HG03060 (cell line): ENCODE measurements at regions not wholly inside any gene's neighbourhood (a gene's known extent, or its start where the extent isn't known, plus 50 kb on each side); places are given as distances from the start of the nearest gene placed in this dataset.
"Not testable (repeated sequence)": the region's sequence is repeated elsewhere in the genome, so short reads cannot be mapped to it uniquely, and the experiment has no call there.

Source experiments
- ATAC-seq: cut with Tn5 transposase; IDR thresholded peaks from one replicate; pipeline ENCODE4 v1.9.1; 2021; ENCODE audit warnings: low read depth, moderate number of reproducible peaks; ENCODE audit not compliant: unreplicated experiment

DNA sequence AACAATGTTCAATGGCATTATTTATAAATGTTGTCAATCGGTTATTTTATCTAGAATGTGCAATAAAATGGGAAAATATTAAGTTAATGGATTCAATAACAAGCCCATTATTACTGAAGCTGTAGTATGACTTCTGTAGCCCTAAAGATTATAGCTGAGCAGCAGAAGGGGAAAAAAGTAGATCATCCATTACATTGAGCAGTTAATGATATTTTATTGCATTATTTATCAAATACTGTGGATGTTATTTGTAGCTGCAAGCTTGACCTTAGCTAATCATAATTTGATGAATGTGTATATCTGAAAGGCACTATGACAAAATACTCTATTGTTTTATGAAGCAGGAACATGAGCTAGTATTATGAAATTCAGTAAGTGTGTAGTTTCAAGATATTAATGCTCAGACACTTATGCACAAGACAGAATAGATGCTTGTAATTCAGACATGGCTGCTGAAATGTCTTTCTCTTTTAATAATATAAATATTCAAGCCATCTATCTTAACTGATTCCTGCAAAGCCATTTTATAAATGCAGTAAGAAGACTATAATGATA lies 131.5 kb upstream of the MGAT4C start:
- ATAC-seq = no peak

DNA sequence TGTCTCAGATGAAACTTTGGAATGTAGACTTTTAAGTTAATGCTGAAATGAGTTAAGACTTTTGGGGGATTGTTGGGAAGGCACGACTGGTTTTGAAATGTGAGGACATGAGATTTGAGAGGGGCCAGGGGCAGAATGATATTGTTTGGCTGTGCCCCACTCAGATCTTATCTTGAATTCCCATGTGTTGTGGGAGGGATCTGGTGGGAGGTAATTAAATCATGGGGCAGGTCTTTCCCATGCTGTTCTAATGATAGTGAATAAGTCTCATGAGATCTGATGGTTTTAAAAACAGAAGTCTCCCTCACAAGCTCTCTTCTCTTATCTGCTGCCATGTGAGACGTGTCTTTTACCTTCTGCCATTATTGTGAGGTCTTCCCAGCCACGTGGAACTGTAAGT lies 127.6 kb upstream of the MGAT4C start:
- not testable (repeated sequence) for ATAC-seq

DNA sequence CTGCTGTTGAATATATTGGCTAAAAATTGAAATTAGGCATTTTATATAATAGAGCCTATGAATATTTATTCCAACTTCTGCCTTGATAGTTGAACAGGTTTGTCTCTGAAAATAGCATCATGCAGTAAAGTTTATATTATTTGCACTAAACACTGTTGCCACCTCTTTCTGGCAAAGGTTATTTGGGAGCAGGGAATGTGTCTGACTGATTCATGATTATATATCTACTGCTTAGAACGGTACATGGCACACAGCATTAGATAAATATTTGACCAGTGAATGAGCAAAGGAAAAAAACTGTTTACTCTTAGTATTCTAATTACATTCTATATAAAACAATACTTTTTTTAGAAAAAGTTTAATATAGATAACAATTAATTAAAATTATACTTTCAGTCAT lies 123.1 kb upstream of the MGAT4C start:
- ATAC-seq = no peak

DNA sequence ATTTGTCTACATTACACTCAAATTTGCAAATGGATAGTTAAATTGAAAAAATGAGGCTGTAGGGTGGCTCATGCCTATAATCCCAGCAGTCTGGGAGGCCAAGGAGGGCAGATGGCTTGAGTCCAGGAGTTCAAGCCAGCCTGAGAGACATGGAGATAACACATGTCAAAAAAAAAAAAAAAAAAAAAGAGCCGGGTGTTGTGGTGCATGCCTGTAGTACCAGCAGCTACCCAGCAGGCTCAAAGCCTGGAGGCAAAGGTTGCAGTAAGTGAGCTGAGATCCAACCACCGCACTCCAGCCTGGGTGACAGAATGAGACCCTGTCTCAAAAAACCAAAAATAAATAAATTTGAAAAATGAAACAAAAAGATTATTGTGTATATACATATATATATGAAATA lies 119.9 kb upstream of the MGAT4C start:
- no peak for ATAC-seq

DNA sequence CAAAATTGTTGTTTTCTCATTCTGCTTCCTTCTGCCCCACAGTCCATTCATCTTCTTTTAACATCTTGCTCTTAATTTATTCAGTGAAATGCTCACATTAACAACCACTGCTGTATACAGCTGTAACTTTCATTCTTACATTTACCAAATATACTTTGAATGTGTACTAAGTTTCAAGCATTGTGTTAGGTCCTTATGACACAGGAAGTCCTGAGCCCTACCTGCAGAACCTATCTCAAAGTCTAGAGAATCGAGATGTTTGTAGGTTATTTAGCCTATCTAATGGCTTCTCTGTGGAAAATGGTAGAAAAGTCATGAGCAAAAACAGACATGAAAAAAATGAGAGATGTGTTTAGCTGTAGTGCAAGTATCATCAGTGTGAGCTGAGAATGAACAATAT lies 117.6 kb upstream of the MGAT4C start:
- ATAC-seq = no peak

DNA sequence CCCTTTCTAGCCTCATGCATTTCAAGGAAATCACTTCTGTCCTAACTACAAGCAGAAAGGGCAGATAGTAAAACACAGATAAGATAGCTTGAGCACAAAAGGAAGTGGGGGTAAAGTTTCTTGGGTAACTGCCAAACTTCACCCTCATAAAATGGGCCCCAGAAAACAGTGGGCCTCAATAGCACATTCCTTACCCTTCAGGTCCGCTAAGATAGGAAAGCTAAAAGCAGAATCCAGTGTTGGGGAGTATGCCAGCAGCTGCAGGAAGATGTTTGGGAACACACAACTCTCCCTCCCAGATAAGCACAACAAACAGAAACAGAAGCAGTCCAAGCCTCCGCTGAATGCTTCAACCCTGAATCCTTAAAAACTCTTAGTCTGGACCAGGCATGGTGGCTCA lies 110.9 kb upstream of the MGAT4C start:
- ATAC-seq = no peak

DNA sequence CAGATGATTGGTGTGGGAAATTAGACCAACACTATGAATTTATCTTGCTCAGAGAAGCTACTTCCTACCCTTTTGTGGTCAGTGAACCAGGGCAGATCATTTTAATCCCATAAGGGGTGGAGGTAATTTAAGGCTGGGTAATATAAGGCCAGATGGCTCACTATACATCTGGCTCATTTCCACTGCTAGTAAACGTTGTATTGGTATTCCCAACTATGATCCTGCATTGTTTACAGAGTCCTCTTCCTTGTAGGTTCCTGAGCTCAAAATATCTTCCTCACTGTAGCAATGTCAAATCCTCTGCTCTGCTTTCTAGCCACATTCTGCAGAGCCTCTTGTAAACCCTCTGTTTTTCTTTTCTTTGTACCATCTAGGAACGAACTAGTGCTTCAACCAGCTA lies 93.0 kb upstream of the MGAT4C start:
- no peak for ATAC-seq

DNA sequence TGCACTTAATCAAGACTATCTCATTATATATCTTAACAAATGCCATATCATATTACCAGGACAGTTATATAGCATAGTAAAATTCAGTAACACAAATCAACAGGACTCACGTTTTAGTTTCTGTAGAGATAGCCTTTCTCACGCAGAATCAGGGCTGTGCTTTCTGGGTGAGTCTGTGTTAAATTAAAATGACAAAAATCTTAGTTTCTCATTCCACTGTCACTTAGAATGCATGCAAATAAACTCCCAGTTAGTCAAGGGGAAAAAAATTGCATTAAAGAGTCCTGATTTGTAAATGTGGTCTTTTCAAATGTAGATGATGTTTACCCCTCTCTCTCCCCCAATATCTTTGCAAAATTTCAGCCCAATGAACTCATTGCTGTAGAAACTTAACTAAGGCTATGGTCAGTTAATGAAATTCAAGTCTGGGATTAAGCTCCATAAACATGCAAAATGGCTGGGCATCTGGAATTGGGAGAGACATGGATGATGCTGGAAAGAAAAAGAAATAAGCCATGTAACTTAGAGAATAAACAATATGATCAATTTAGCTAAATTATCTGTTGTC lies 77.8 kb upstream of the MGAT4C start:
- no peak for ATAC-seq

DNA sequence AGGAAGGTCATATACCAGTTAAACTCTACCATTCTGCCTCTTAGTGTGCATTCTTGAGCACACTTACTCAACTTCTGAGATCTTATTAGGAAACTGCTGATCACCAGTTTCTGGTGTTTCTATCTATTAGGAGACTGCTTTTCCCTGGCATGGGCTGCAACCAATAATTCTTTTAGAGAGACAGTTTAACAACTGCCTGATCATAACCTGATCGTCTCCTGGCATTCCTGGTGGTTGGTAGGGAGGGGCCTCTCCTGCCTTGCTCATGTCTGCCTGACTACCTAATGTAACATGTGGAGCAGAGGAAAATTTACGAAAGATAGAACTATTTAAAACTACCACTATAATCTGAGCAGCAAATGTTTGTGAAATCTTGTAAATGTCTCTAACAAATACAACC lies 75.3 kb upstream of the MGAT4C start:
- ATAC-seq = no peak

DNA sequence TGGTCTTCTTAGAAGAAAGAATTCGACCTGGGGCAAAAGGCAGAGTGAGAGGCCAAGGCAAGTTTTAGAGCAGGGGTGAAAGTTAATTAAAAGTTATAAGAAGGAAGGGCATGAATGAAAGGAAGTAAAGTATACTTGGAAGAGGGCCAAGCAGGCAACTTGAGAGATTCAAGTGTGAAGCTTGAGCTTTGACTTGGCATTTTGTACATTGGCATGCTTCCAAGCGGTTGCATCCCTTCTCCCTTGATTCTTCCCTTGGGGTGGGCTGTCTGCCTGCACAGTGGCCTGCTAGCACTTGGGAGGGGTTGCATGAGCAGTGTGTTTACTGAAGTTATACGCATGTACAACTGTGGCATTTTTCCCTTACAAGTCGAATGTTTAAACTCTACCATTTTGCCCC lies 74.8 kb upstream of the MGAT4C start:
- no peak for ATAC-seq

DNA sequence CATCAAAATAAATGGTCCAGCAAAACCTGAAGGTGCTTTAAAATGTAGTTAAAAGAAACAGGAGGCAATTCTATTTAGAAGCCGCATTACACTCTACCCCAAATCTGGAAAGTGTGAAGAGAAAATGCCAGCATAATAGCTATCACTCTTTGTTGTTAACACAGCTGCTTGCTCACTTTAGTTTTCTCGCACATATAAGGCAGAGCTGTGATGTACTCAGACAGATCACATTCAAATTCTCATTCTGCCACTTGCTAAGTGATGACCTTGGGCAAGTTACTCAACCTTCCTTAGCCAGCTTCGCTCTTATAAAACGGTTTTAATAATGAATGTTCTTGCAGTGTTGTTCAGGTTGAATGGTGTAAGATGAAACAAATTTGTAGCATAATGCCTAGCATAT lies 56.0 kb upstream of the MGAT4C start:
- no peak for ATAC-seq
